Urothelium cell line (cell line): ENCODE measurements at regions not wholly inside any gene's neighbourhood (a gene's known extent, or its start where the extent isn't known, plus 50 kb on each side); places are given as distances from the start of the nearest gene placed in this dataset.
"Not testable (repeated sequence)": the region's sequence is repeated elsewhere in the genome, so short reads cannot be mapped to it uniquely, and the experiment has no call there.

Source experiments
- DNase-seq: peaks from one replicate; pipeline ENCODE4 v3.0.0; 2011; ENCODE audit warnings: low spot score, mixed read lengths
- FAIRE-seq: peaks from 2 replicates; lab custom pipeline; 2011; peaks lifted over from hg19 to GRCh38; lab: Jason Lieb, UNC

- no peak for DNase-seq
- FAIRE-seq = no peak
Observed at GRCh38 chr4:131347816-131348215, 1801.3 kb upstream of the PCDH10 start.

- no peak for FAIRE-seq
- DNase-seq = no peak
Observed at GRCh38 chr4:131348263-131348662, 1800.8 kb upstream of the PCDH10 start.

- DNase-seq, FAIRE-seq: not testable (repeated sequence)
Observed at GRCh38 chr4:131352371-131352770, 1796.7 kb upstream of the PCDH10 start.

DNA sequence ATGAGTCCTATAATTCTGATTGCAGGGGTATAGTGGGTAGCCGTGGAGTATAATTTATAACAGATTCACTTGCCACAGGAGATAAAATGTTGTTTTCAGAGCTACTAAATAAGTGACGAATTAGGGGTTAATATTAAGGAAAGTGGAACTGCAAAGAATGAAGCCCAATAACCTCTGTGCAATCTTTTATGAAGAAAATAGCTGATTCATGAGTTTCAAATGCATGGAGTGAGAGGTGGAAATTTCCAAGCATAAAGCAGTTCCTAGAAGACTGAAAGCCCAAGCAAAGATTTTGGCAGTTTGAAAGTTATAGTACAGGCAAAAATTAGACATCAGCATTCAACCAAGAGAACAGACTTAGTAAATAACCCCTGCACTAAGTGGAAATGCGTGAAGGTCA is 1782.4 kb upstream of the PCDH10 start:
- FAIRE-seq = no peak
- DNase-seq = no peak

GRCh38 chr4:131367441-131367840 is 1781.7 kb upstream of the PCDH10 start:
- no peak for DNase-seq
- FAIRE-seq = no peak

GRCh38 chr4:131370846-131371245 is 1778.2 kb upstream of the PCDH10 start:
- FAIRE-seq (no peak), DNase-seq (no peak)

- FAIRE-seq (no peak), DNase-seq (no peak)
Observed at GRCh38 chr4:131381055-131381454, 1768.0 kb upstream of the PCDH10 start.

GRCh38 chr4:131382839-131383238 is 1766.3 kb upstream of the PCDH10 start:
- DNase-seq (no peak), FAIRE-seq (no peak)

DNA sequence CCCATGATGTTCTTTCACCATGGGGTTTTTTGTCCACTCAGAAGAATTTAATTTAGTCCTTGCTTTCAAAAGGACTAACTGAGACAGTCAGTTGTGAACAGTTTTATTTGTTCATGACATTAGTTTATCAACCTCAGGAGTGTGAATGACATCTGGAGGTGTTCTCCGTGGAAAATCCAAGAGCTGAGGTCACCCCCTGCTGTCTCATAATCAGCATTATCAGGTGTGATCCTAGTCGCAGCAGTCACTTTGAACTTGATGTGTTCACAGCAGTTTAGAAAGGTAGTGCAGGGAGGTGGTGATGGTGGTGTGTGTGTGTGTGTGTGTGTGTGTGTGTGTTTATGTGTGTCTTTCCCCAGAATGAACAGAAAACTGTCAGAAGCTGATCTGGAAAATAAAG is 1760.8 kb upstream of the PCDH10 start:
- no peak for DNase-seq
- no peak for FAIRE-seq

DNA sequence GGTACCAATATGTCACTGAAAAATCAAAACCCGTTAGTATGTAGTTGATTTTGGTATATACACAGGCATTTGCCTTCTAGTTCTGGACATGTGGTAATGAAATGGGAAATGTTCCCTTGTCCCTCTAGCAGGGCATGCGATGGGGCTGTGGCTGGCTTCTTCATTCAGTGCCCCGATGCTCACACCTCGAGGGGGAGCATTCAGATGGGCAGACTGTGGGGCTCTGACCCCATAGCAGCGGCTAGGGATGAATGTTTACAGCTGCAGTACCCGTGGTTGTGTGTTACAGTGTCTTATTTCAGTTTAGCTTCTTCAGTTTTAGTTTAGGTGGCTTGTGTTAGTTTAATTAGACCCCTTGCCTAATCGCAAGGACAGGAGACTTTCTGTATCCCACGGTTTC is 1741.0 kb upstream of the PCDH10 start:
- no peak for DNase-seq
- no peak for FAIRE-seq

DNA sequence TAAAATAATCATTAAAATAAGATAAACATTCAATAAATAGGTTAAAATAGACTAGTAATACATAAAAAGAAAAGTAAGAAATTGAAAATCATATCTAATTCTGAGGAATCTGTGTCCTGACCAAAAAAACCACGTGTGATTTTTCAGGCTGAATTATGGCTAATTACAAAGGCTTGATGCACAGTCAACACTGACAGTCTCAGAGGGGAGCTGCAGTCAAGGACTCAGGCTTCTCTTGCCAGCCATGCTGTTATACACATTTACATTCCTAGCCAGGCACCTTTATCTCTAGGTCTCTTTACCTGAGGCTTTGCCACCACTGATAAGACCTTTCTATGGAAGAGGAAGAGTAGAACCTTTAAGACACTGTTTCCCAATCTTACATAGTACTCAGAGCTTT is 1737.7 kb upstream of the PCDH10 start:
- FAIRE-seq = no peak

DNA sequence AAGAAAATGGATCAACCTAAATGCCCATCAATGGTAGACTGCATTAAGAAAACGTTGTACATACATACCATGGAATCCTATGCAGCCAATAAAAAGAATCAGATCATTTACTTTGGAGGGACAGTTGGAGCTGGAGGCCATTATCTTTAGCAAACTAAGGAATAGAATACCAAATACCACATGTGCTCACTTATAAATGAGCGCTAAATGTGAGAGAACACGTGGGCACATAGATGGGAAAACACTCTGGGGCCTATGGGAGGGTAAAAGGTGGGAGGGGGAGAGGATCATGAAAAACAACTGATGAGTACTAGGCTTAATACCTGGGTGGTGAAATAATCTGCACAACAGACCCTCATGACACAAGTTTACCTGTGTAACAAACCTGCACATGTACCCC is 1729.9 kb upstream of the PCDH10 start:
- FAIRE-seq (no peak), DNase-seq (no peak)

More for the DNA sequence above, 1737.7 kb upstream of the PCDH10 start:
- no peak for DNase-seq

- FAIRE-seq = no peak
- no peak for DNase-seq
Observed at GRCh38 chr4:131426023-131426758, 1722.9 kb upstream of the PCDH10 start.

DNA sequence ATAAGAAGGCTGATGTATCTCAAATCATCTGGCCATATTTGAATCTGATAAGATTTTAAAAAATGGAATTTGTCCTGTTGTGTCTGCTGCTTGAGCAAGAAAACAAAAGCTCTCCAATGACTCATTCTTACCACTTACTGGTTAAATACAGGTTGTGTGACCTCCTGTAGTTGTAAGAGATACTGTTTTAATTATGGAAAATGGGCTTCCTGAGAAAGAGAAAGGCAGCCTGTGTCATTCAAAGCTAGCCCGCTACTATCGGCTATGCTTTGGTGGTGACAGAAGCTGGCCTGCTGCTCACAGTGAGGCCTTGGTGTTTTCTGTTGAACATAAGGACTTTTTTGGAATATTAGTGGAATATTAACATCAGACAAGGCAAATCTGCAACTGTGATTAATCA is 1722.1 kb upstream of the PCDH10 start:
- DNase-seq (peak; percentile 4), FAIRE-seq (no peak)

GRCh38 chr4:131430302-131430701 is 1718.8 kb upstream of the PCDH10 start:
- FAIRE-seq (no peak), DNase-seq (no peak)

DNA sequence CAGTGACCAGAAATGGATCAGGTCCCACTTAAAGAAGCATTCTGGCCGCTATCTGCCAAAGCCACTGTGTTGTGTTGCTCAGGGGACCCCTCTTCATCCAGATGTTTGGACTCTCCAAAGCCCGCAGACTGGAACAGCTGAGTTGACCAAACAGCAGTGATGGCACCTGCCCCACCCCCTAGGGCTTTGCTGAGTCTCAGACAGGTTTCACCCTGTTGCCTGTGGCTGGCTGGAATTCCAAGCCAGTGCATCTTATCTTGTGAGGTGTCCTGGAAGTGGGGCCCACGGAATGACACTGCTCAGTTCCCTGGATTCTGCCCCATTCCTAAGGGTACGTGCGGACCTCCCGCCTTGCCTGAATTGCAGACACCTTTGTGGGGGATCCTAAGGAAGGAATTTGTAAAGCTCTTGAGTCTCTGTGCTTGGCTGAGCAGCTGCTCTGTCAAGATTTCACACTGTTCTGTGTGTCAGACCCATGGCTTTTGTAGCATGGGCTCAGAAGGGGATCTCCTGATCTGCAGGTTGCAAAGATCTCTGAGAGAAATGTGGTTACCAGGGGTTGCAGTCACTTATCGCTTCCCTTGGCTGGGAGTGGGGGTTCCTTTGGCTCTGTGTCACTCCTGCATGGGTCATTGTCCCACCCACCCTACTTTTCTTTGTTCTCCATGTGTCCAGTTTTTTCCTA is 1707.9 kb upstream of the PCDH10 start:
- FAIRE-seq (no peak), DNase-seq (no peak)

- FAIRE-seq = no peak
- no peak for DNase-seq
Observed at GRCh38 chr4:131447883-131448282, 1701.2 kb upstream of the PCDH10 start.

GRCh38 chr4:131450572-131451209 is 1698.4 kb upstream of the PCDH10 start:
- FAIRE-seq = no peak
- DNase-seq = no peak

- peak; percentile 0 for DNase-seq
- FAIRE-seq = no peak
Observed at GRCh38 chr4:131459430-131460101, 1689.5 kb upstream of the PCDH10 start.

- no peak for DNase-seq
- no peak for FAIRE-seq
Observed at GRCh38 chr4:131470360-131470759, 1678.7 kb upstream of the PCDH10 start.

- FAIRE-seq = no peak
- DNase-seq = no peak
Observed at GRCh38 chr4:131488772-131489171, 1660.3 kb upstream of the PCDH10 start.
